GM12892 (cell line): ENCODE measurements at regions not wholly inside any gene's neighbourhood (a gene's known extent, or its start where the extent isn't known, plus 50 kb on each side); places are given as distances from the start of the nearest gene placed in this dataset.

Experiments
- POLR2A ChIP-seq: IDR thresholded peaks from 2 replicates; pipeline ENCODE4 v1.6.1; 2011; ENCODE audit warnings: low read depth, low read length, control low read depth
- POLR2AphosphoS5 ChIP-seq: IDR thresholded peaks from 2 replicates; pipeline ENCODE4 v1.6.1; 2011; ENCODE audit warnings: low read depth, low read length, control low read depth
- TAF1 ChIP-seq: IDR thresholded peaks from 2 replicates; pipeline ENCODE4 v1.6.1; 2011; ENCODE audit warnings: low read depth, mild to moderate bottlenecking, control low read depth, low read length, borderline replicate concordance

GRCh38 chr1:38712046-38712445 lies 147.5 kb downstream of the RRAGC start:
- TF ChIP-seq POLR2AphosphoS5: no peak
- no peak for TF ChIP-seq POLR2A
- TF ChIP-seq TAF1: no peak
